SK-N-MC (cell line): ENCODE measurements at regions not wholly inside any gene's neighbourhood (a gene's known extent, or its start where the extent isn't known, plus 50 kb on each side); places are given as distances from the start of the nearest gene placed in this dataset.

Experiments
- EZH2 ChIP-seq: fragments of 200-600 bp; sonication (generic); IDR thresholded peaks from one replicate; pipeline ENCODE4 v1.6.1; 2017; ENCODE audit warnings: antibody characterized with exemption
- FOXP2 ChIP-seq: optimal IDR thresholded peaks from 2 replicates; pipeline ENCODE3; 2011; ENCODE audit warnings: mild to moderate bottlenecking, moderate library complexity; ENCODE audit not compliant: insufficient read depth; ENCODE audit errors: extremely low read length, control extremely low read depth
- POLR2AphosphoS5 ChIP-seq: IDR thresholded peaks from 2 replicates; pipeline ENCODE4 v1.6.1; 2012; ENCODE audit warnings: mild to moderate bottlenecking, low read depth, low read length, borderline replicate concordance

- TF ChIP-seq POLR2AphosphoS5 (no peak), EZH2 (no peak), FOXP2 (no peak)
Observed at GRCh38 chr11:8785998-8786397, 103.4 kb downstream of the RPL27A start.
